NB4 (cell line): ENCODE measurements at regions not wholly inside any gene's neighbourhood (a gene's known extent, or its start where the extent isn't known, plus 50 kb on each side); places are given as distances from the start of the nearest gene placed in this dataset.

ENCODE experiments used
- DNase-seq: peaks from one replicate; pipeline ENCODE4 v3.0.0; 2010; ENCODE audit warnings: low read depth
- H3K4me3 ChIP-seq: one replicate; pipeline ENCODE4 v1.5.1; 2011; ENCODE audit warnings: mild to moderate bottlenecking, low read depth, low read length, moderate library complexity
- MYC ChIP-seq: IDR thresholded peaks from 2 replicates; pipeline ENCODE4 v1.6.1; 2011; ENCODE audit warnings: low read depth, low read length
- POLR2A ChIP-seq: IDR thresholded peaks from 2 replicates; pipeline ENCODE4 v1.6.1; 2011; ENCODE audit warnings: mild to moderate bottlenecking; ENCODE audit not compliant: insufficient read length; ENCODE audit errors: extremely low read depth
- TF ChIP-seq, protein P1 (sequence below): IDR thresholded peaks from 2 replicates; pipeline ENCODE4 v1.6.1; 2011; ENCODE audit warnings: low read depth, low read length
- TF ChIP-seq, protein P2 (sequence below): IDR thresholded peaks from one replicate; pipeline ENCODE4 v1.5.1; 2012; ENCODE audit warnings: low read depth, low read length

DNA sequence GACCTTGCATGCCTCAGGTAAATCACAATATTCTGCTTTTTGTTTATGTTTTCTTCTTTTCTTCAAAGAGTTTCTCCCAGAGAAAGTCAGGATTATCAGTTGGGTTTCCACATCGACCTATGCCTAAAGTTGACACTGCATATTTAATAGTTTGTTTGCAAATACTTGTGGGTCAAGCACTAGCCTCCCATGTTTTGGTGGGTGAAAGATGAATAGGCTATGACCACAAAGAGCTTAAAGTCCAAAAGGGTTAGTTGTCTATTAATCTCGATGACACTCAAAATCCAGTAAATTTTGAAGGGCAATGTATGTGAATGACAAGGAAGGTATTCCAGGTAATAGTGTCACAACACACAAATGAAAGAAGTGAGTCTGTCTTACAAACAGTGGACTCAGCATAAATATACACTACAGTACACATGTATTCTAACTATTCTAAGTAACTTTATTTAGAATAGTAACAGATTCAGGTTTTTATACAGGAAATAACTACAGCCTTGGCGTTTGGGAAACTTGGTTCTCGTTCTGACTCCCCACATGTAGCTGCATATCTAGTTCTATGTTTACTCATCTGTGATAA lies 667.1 kb downstream of the PCDH17 start:
- no peak for DNase-seq
- TF ChIP-seq, protein P1, sequence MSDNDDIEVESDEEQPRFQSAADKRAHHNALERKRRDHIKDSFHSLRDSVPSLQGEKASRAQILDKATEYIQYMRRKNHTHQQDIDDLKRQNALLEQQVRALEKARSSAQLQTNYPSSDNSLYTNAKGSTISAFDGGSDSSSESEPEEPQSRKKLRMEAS: no peak
- no peak for TF ChIP-seq MYC
- TF ChIP-seq, protein P2, sequence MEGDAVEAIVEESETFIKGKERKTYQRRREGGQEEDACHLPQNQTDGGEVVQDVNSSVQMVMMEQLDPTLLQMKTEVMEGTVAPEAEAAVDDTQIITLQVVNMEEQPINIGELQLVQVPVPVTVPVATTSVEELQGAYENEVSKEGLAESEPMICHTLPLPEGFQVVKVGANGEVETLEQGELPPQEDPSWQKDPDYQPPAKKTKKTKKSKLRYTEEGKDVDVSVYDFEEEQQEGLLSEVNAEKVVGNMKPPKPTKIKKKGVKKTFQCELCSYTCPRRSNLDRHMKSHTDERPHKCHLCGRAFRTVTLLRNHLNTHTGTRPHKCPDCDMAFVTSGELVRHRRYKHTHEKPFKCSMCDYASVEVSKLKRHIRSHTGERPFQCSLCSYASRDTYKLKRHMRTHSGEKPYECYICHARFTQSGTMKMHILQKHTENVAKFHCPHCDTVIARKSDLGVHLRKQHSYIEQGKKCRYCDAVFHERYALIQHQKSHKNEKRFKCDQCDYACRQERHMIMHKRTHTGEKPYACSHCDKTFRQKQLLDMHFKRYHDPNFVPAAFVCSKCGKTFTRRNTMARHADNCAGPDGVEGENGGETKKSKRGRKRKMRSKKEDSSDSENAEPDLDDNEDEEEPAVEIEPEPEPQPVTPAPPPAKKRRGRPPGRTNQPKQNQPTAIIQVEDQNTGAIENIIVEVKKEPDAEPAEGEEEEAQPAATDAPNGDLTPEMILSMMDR: no peak
- no peak for TF ChIP-seq POLR2A
- H3K4me3 ChIP-seq: no peak overlapping the region

DNA sequence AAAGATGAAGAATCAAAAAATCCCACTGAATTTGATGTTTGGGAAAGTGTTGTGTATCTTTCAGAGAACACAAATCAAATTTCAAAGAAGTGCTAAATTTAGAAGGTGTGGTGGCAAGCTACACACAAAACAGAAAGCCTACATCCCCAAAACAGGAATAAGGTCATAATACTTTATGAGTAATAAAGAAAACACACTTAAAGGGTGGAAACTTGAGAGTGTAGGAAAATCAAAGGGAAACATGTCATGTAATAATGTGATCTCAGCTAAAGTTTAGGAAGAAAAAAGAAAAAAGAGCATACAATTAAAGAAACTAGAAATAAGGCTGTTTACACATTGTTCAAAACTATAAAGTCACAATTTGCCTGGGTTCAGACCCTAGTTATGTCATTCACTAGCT lies 668.7 kb downstream of the PCDH17 start:
- no peak for TF ChIP-seq POLR2A
- TF ChIP-seq, protein P2: no peak
- TF ChIP-seq MYC: no peak
- TF ChIP-seq, protein P1: no peak
- H3K4me3 ChIP-seq: no peak overlapping the region
- no peak for DNase-seq

DNA sequence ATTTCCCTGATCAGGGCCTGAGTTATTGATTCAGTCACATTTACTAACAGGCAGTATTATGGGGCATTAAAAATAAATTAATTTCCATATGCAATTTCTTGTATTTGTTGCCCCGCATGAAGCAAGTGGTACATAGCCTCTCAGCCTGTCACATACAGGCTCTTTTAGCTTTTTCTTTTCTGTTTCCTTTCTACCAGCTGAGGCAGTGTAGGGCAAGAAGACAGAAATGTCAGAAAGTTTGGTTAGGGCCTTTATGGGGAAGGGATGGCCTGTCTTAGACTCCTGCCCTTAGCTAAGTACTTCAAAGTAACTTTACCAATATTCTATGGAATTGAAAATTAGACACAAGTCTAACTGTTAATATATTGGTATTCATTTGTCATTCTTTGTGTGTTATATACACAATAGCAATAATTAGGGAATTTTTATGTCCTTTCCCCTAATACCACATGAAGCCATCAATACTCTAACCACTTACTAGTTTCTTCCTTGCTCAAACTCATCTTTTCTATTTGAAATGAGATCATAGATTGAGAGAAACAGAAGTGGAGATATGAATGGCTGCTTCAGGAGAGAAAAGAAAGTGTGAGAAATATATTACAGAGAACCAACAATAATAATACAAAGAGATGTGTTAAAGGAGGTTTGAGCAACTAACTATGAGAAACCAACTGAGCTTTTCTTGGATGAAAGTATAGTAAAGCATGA lies 669.6 kb downstream of the PCDH17 start:
- no peak for DNase-seq
- TF ChIP-seq, protein P1: no peak
- no peak for TF ChIP-seq POLR2A
- no peak for TF ChIP-seq MYC
- TF ChIP-seq, protein P2: no peak
- no peak overlapping the region for H3K4me3 ChIP-seq

DNA sequence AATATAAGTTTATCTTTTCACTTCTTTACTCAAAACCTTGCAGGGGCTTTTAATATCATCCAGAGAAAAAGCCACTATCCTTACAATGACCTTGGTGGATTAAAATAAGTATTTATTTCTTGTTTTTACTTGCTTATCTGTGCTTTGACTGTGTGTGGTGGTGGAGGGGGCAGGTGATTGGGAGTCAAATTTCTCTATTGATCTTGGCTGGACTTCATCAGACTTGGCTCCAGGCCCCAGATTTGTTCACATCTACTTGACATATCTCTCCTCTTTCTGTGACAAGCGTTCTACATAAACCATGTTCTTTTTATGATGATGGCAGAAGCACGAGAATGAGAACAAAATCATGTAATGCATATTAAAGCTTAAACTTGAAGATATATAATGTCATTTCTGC lies 670.8 kb downstream of the PCDH17 start:
- TF ChIP-seq POLR2A: no peak
- H3K4me3 ChIP-seq: no peak overlapping the region
- no peak for DNase-seq

DNA sequence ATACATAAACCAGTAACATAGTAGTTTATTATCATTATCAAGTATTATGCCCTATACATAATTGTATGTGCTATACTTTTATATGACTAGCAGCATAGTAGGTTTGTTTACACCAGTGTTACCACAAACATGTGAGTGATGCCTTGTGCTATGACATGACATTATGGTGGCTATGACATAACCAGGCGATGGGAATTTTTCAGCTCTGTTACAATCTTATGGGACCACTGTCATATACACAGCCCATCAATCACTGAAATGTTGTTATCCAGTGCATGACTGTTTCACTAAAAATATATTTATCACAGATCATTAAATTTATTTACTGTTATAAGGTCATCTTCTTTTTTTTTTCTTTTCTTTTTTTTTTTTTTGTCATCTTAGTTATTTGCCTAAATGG lies 674.5 kb downstream of the PCDH17 start:
- no peak for TF ChIP-seq MYC
- no peak overlapping the region for H3K4me3 ChIP-seq
- DNase-seq: no peak

DNA sequence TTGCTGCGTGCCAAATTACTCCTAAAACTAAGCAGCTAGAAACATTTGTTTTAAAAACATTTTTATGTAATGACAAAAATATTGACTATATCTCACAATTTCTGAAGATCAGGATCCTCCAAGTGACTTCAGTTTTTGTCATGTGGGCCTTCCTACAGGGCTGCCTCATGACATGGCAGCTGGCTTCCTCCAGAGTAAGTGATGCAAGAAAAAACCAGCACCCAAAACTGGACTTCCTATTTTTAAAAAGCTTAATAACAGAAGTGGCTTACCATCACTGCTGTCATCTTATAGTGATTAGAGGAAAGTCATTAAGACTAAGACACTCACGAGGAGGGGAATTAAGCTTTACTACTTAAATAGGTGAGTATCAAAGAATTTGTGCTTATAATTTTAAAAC lies 681.7 kb downstream of the PCDH17 start:
- no peak overlapping the region for H3K4me3 ChIP-seq
- TF ChIP-seq MYC: no peak
- TF ChIP-seq, protein P1: no peak
- peak; percentile 43 for DNase-seq

DNA sequence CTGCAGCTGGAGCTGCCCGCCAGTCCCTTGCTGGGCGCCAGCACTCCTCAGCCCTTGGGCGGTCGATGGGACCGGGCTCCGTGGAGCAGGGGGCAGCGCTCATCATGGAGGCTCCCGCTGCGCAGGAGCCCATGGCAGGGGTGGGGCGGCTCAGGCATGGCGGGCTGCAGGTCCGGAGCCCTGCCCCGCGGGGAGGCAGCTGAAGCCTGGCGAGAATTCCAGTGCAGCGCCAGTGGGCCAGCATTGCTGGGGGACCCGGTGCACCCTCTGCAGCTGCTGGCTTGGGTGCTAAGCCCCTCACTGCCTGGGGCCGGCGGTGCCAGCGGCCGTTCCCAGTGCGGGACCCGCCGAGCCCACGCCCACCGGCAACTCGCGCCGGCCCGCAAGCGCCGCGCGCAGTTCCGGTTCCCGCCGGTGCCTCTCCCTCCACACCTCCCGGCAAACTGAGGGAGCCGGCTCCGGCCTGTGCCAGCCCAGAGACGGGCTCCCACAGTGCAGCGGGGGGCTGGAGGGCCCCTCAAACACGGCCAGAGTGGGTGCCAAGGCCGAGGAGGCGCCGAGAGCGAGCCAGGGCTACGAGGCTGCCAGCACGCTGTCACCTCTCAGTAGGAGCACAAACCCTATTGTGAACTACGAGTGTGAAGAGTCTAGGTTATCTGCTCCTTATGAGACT lies 687.1 kb downstream of the PCDH17 start:
- DNase-seq: no peak
- TF ChIP-seq POLR2A (no peak), MYC (no peak)
- TF ChIP-seq, protein P2: no peak
- TF ChIP-seq, protein P1: no peak
- no peak overlapping the region for H3K4me3 ChIP-seq
